ENCODE measurements at regions not wholly inside any gene's neighbourhood (a gene's known extent, or its start where the extent isn't known, plus 50 kb on each side); places are given as distances from the start of the nearest gene placed in this dataset.

GRCh38 chr12:114742363-114742762 lies 58.4 kb upstream of the TBX3 start:
- TF ChIP-seq REST (IDR thresholded peaks at IDR 0.05; ENCODE audit: low read depth) (no peak), TCF12 (IDR thresholded peaks at IDR 0.05; ENCODE audit: low read depth) (no peak), CREB1 (IDR thresholded peaks at IDR 0.05; ENCODE audit: low read depth) (no peak), FOXM1 (IDR thresholded peaks at IDR 0.05; ENCODE audit: borderline replicate concordance, low read depth) (no peak), NFIC (IDR thresholded peaks at IDR 0.05) (no peak), ZBTB7A (IDR thresholded peaks at IDR 0.05; ENCODE audit: low read depth) (no peak), EGR1 (IDR thresholded peaks at IDR 0.05) (no peak), YY1 (IDR thresholded peaks at IDR 0.05; ENCODE audit: low read depth) (no peak), TAF1 (IDR thresholded peaks at IDR 0.05; ENCODE audit: low read depth) (no peak), USF1 (IDR thresholded peaks at IDR 0.05) (no peak), TEAD4 (IDR thresholded peaks at IDR 0.05) (no peak)

GRCh38 chr12:114741940-114742339 lies 58.0 kb upstream of the TBX3 start:
- no peak for TF ChIP-seq CEBPB (IDR thresholded peaks at IDR 0.05)
- no peak for TF ChIP-seq USF1 (IDR thresholded peaks at IDR 0.05)
- TF ChIP-seq NFIC (IDR thresholded peaks at IDR 0.05) = no peak
- TF ChIP-seq ZBTB7A (IDR thresholded peaks at IDR 0.05; ENCODE audit: low read depth) = no peak
- TF ChIP-seq EP300 (IDR thresholded peaks at IDR 0.05; ENCODE audit: borderline replicate concordance) = no peak

- TF ChIP-seq MAX (IDR thresholded peaks at IDR 0.05) = no peak
- no peak for TF ChIP-seq FOXM1 (IDR thresholded peaks at IDR 0.05; ENCODE audit: borderline replicate concordance, low read depth)
- TF ChIP-seq EGR1 (IDR thresholded peaks at IDR 0.05) = no peak
- no peak for TF ChIP-seq TEAD4 (IDR thresholded peaks at IDR 0.05)
- no peak for TF ChIP-seq YY1 (IDR thresholded peaks at IDR 0.05; ENCODE audit: low read depth)
- TF ChIP-seq CREB1 (IDR thresholded peaks at IDR 0.05; ENCODE audit: low read depth) = no peak
- TF ChIP-seq TAF1 (IDR thresholded peaks at IDR 0.05; ENCODE audit: low read depth) = no peak
- TF ChIP-seq ZBTB7A (IDR thresholded peaks at IDR 0.05; ENCODE audit: low read depth) = no peak
- TF ChIP-seq NFIC (IDR thresholded peaks at IDR 0.05) = no peak
- TF ChIP-seq USF1 (IDR thresholded peaks at IDR 0.05) = no peak
- no peak for TF ChIP-seq TCF12 (IDR thresholded peaks at IDR 0.05; ENCODE audit: low read depth)
- TF ChIP-seq CEBPB (IDR thresholded peaks at IDR 0.05) = no peak
- no peak for TF ChIP-seq REST (IDR thresholded peaks at IDR 0.05; ENCODE audit: low read depth)
- TF ChIP-seq RAD21 (IDR thresholded peaks at IDR 0.05; ENCODE audit: low read depth) = no peak
- TF ChIP-seq EP300 (IDR thresholded peaks at IDR 0.05; ENCODE audit: borderline replicate concordance) = no peak
Measured at GRCh38 chr12:114740448-114740847, 56.5 kb upstream of the TBX3 start.

- TF ChIP-seq MAX (IDR thresholded peaks at IDR 0.05) (no peak), CREB1 (IDR thresholded peaks at IDR 0.05; ENCODE audit: low read depth) (no peak), TAF1 (IDR thresholded peaks at IDR 0.05; ENCODE audit: low read depth) (no peak), YY1 (IDR thresholded peaks at IDR 0.05; ENCODE audit: low read depth) (no peak), EGR1 (IDR thresholded peaks at IDR 0.05) (no peak), CEBPB (IDR thresholded peaks at IDR 0.05) (no peak), TEAD4 (IDR thresholded peaks at IDR 0.05) (no peak), RAD21 (IDR thresholded peaks at IDR 0.05; ENCODE audit: low read depth) (no peak), REST (IDR thresholded peaks at IDR 0.05; ENCODE audit: low read depth) (no peak), USF1 (IDR thresholded peaks at IDR 0.05) (no peak)
Measured at GRCh38 chr12:114738460-114739184, 54.6 kb upstream of the TBX3 start.
